Natural killer cell (primary cell): ENCODE measurements at regions not wholly inside any gene's neighbourhood (a gene's known extent, or its start where the extent isn't known, plus 50 kb on each side); places are given as distances from the start of the nearest gene placed in this dataset.

ENCODE experiments used
- ATAC-seq, 3 donors: fragments of 150-1000 bp in 2 of 3; fragments of 200-7000 bp in 1 of 3; cut with Tn5 transposase; 1 replicate in 1 of 3; 2 replicates in 2 of 3; pipeline ENCODE4 v1.10.0; 2021; ENCODE audit warnings: mild to moderate bottlenecking in 2 of 3, moderate library complexity in 2 of 3
- DNase-seq, 2 donors: peaks; one replicate each; pipeline versions ENCODE4 v3.0.0 to v3.0.0-alpha.2; 2013 to 2021; ENCODE audit warnings: mixed read lengths in 1 of 2
- H3K27ac ChIP-seq: one replicate; pipeline ENCODE4 v1.5.1; 2013; ENCODE audit warnings: mild to moderate bottlenecking, low read length
- H3K27me3 ChIP-seq: one replicate; pipeline ENCODE4 v1.6.1; 2013; ENCODE audit warnings: low read length; ENCODE audit not compliant: control insufficient read depth, insufficient read depth
- H3K36me3 ChIP-seq: one replicate; pipeline ENCODE4 v1.6.1; 2013; ENCODE audit warnings: low read length; ENCODE audit not compliant: control insufficient read depth, insufficient read depth
- H3K4me1 ChIP-seq: one replicate; pipeline ENCODE4 v1.6.1; 2013; ENCODE audit warnings: low read length; ENCODE audit not compliant: control insufficient read depth, insufficient read depth
- H3K4me3 ChIP-seq: one replicate; pipeline ENCODE4 v1.5.1; 2013; ENCODE audit warnings: low read length
- H3K9me3 ChIP-seq: one replicate; pipeline ENCODE4 v1.6.1; 2013; ENCODE audit warnings: low read length; ENCODE audit not compliant: control insufficient read depth, insufficient read depth
- H3K27ac Mint-ChIP-seq, 2 donors: one replicate each; pipeline ENCODE4 v1.8.0; 2022; ENCODE audit warnings: mild to moderate bottlenecking in 2 of 2, mixed read lengths in 2 of 2, moderate library complexity in 1 of 2
- H3K27me3 Mint-ChIP-seq, 2 donors: one replicate each; pipeline ENCODE4 v1.8.0; 2022; ENCODE audit warnings: low read depth in 2 of 2, mixed read lengths in 2 of 2
- H3K36me3 Mint-ChIP-seq: one replicate; pipeline ENCODE4 v1.8.0; 2022; ENCODE audit warnings: mixed read lengths
- H3K4me1 Mint-ChIP-seq, 2 donors: one replicate each; pipeline ENCODE4 v1.8.0; 2022; ENCODE audit warnings: mixed read lengths in 2 of 2
- H3K4me3 Mint-ChIP-seq: one replicate; pipeline ENCODE4 v1.8.0; 2022; ENCODE audit warnings: mild to moderate bottlenecking, moderate library complexity, mixed read lengths
- H3K9me3 Mint-ChIP-seq, 2 donors: one replicate each; pipeline ENCODE4 v1.8.0; 2022; ENCODE audit warnings: mixed read lengths in 2 of 2
- CTCF ChIP-seq: fragments of 200-600 bp; IDR thresholded peaks from one replicate; pipeline ENCODE4 v1.8.0; 2022; ENCODE audit warnings: antibody characterized with exemption
- WGBS: methylation state at CpG from one replicate; pipeline ENCODE4 v1.1.7; 2013; ENCODE audit warnings: missing lambda C conversion rate; ENCODE audit not compliant: insufficient coverage; 5-methylcytosine and 5-hydroxymethylcytosine counted together
- intact Hi-C: fragments of 100-400 bp; cut with micrococcal nuclease; formaldehyde crosslinking; loops from one replicate; pipeline ENCODE4 v1.14.2; 2022

GRCh38 chr14:22227084-22227483 lies 361.9 kb downstream of the DAD1 start:
- intact Hi-C loops = no loop called here
- Histone ChIP-seq H3K4me3 (no peak overlapping the region), H3K27ac (no peak overlapping the region), H3K4me1 (peaks cover 16% of the 10 kb centered on the region), H3K27me3 (no peaks in the 10 kb centered on the region), H3K9me3 (no peaks in the 10 kb centered on the region), H3K36me3 (no peaks in the 10 kb centered on the region)
- DNase-seq = no peak
- Mint-ChIP-seq H3K36me3 (no peaks in the 10 kb centered on the region), H3K4me1 (peaks cover 33 to 38% of the 10 kb centered on the region in 2 donors), H3K9me3 (no peaks in the 10 kb centered on the region), H3K4me3 (no peak overlapping the region), H3K27me3 (peaks cover 9 to 24% of the 10 kb centered on the region in 2 donors), H3K27ac (no peak overlapping the region)
- 95% methylated on average over 4 of the region's 4 CpGs for WGBS
- ATAC-seq = no peak
- TF ChIP-seq CTCF = no peak

GRCh38 chr14:22226381-22226780 lies 362.6 kb downstream of the DAD1 start:
- H3K4me3 ChIP-seq = no peak overlapping the region
- peaks cover 26 to 36% of the 10 kb centered on the region in 2 donors for H3K4me1 Mint-ChIP-seq
- intact Hi-C loops = loop anchor here (1.0 kb wide), 1 partner anchor 149 kb away; no protein-coding TSS in a partner anchor

GRCh38 chr14:22225516-22226140 lies 363.4 kb downstream of the DAD1 start:
- WGBS = 100% methylated on average over 3 of the region's 4 CpGs
- no peak overlapping the region for H3K27ac Mint-ChIP-seq
- ATAC-seq (no peak), DNase-seq (no peak)
- Histone ChIP-seq H3K27ac (no peak overlapping the region), H3K27me3 (peaks cover 5% of the 10 kb centered on the region), H3K9me3 (no peaks in the 10 kb centered on the region), H3K36me3 (no peaks in the 10 kb centered on the region), H3K4me3 (no peak overlapping the region), H3K4me1 (peaks cover 2% of the 10 kb centered on the region)
- no peaks in the 10 kb centered on the region for H3K36me3 Mint-ChIP-seq
- H3K9me3 Mint-ChIP-seq = no peaks in the 10 kb centered on the region
- no peak for TF ChIP-seq CTCF
- H3K27me3 Mint-ChIP-seq = peaks cover 20 to 38% of the 10 kb centered on the region in 2 donors
- H3K4me3 Mint-ChIP-seq = no peak overlapping the region
- peaks cover 19 to 32% of the 10 kb centered on the region in 2 donors for H3K4me1 Mint-ChIP-seq
- intact Hi-C loops = loop anchor here (1.0 kb wide), 1 partner anchor 150 kb away; no protein-coding TSS in a partner anchor

More at GRCh38 chr14:22226381-22226780, 362.6 kb downstream of the DAD1 start:
- no peak for TF ChIP-seq CTCF
- no peaks in the 10 kb centered on the region for H3K9me3 ChIP-seq
- no peaks in the 10 kb centered on the region for H3K27me3 ChIP-seq
- H3K9me3 Mint-ChIP-seq = no peaks in the 10 kb centered on the region
- DNase-seq (peak in 1 of 2 donors; percentile 60), ATAC-seq (peak; percentile 48 to 53 (median 49))
- H3K36me3 Mint-ChIP-seq = no peaks in the 10 kb centered on the region
- H3K4me1 ChIP-seq = peaks cover 9% of the 10 kb centered on the region
- no peaks in the 10 kb centered on the region for H3K36me3 ChIP-seq
- H3K27ac ChIP-seq = no peak overlapping the region
- peak overlapping the region; percentile 33 for H3K4me3 Mint-ChIP-seq
- peaks cover 14 to 31% of the 10 kb centered on the region in 2 donors for H3K27me3 Mint-ChIP-seq
- H3K27ac Mint-ChIP-seq = peak overlapping the region in 1 of 2 donors; percentile 44
- 11% methylated on average over 7 of the region's 8 CpGs for WGBS

- H3K4me1 Mint-ChIP-seq = peaks cover 16 to 26% of the 10 kb centered on the region in 2 donors
- no peaks in the 10 kb centered on the region for H3K36me3 ChIP-seq
- peak; percentile 24 for TF ChIP-seq CTCF
- H3K4me3 ChIP-seq = no peak overlapping the region
- peaks cover 18 to 36% of the 10 kb centered on the region in 2 donors for H3K27me3 Mint-ChIP-seq
- no peaks in the 10 kb centered on the region for H3K9me3 ChIP-seq
- no peak overlapping the region for H3K27ac Mint-ChIP-seq
- H3K4me3 Mint-ChIP-seq = no peak overlapping the region
- H3K36me3 Mint-ChIP-seq = no peaks in the 10 kb centered on the region
- no peaks in the 10 kb centered on the region for H3K9me3 Mint-ChIP-seq
- peak in 1 of 2 donors; percentile 49 for DNase-seq
- peaks cover 4% of the 10 kb centered on the region for H3K4me1 ChIP-seq
- intact Hi-C loops = no loop called here
- no peak overlapping the region for H3K27ac ChIP-seq
- ATAC-seq = peak in 1 of 3 donors; percentile 29
- peaks cover 7% of the 10 kb centered on the region for H3K27me3 ChIP-seq
- 0% methylated on average over 1 of the region's 3 CpGs for WGBS
These were observed 367.5 kb downstream of the DAD1 start for GRCh38 chr14:22221508-22221907.
